GF-D8 (cell line): ENCODE measurements at regions not wholly inside any gene's neighbourhood (a gene's known extent, or its start where the extent isn't known, plus 50 kb on each side); places are given as distances from the start of the nearest gene placed in this dataset.

Experiments
- DNase-seq: peaks from one replicate; lab custom pipeline; 2025; lab: John Stamatoyannopoulos, UW

DNA sequence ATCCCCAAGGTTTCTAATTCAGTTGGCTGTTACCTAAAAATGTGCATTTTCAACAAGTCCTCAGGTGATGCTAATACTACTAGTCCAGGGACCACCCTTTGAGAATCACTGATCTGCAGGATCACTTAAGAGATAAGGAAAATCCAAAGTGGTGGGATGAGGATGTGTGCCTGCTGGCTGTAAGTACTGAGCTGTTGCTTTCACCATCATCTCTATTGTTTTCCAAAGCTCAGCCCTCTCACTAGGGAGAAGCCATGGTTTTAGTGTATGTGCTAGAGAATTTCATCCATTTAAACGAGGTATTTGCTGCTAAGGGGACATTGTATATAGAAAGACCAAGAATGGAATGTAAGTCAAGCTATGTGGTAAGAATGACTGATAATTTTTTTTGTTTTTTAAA, 202.3 kb downstream of the KIF21A start:
- DNase-seq = no peak

DNA sequence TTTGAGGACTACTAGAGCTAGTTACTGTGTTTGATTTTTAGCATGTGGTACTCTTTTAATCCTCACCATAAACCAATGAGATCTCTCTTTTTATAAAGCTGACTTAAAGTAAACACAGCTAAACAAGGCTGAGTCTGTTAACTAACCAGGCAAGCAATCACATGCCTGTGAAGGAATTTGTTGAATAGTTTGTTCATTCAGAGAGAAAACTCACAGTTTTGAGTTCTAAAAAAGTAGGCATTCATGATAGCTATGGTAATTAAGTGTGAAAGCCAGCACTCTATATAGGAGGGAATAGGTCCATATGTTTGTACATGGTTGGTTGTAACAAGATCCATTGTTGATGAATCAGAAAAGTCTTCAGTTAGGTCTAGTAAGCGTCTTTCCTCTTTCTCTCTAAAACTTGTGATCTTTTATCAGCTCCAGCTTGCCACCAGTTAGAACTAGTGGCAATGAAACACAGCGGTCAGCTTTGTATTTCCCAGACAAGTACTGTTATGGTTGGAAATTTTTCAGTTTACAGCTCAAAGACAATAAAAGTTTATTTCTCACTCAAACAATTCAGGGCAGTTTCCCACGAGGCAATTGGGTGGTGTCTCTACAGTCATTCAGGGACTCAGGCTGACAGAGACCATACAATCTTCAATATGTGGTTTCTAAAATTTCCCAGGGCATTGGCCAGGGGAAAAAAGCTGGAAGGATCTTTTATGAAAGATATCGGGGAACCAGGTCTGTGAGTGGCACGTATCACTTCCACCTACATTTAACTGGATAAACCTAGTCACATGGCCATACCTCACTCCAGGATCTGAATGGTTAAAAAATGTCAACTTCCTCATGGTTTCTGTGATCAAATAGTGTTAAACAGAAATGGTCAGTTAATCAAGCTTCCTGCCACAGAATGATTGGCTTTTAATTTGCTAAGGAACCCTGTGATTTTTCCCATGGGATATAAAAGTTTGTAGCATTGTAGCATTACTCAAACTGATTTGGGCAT, 203.1 kb downstream of the KIF21A start:
- no peak for DNase-seq

DNA sequence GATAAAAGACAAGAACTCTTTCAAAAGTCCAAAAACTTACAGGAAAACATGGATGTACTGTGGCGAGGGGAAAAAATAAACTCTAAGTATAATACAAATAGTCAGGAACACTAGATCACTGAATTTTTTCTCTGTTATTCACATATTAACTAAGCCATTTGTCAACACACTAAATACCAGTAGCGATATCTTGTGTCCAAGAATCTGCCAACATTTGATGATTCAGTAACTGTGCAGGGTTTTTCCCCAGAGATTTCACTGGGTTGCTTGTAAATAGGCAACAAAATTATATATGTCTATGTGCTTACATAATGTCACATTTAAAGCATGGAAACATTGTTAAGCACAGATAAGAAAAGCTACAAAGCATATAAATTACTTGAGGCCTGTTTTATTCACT, 205.9 kb downstream of the KIF21A start:
- DNase-seq = no peak

DNA sequence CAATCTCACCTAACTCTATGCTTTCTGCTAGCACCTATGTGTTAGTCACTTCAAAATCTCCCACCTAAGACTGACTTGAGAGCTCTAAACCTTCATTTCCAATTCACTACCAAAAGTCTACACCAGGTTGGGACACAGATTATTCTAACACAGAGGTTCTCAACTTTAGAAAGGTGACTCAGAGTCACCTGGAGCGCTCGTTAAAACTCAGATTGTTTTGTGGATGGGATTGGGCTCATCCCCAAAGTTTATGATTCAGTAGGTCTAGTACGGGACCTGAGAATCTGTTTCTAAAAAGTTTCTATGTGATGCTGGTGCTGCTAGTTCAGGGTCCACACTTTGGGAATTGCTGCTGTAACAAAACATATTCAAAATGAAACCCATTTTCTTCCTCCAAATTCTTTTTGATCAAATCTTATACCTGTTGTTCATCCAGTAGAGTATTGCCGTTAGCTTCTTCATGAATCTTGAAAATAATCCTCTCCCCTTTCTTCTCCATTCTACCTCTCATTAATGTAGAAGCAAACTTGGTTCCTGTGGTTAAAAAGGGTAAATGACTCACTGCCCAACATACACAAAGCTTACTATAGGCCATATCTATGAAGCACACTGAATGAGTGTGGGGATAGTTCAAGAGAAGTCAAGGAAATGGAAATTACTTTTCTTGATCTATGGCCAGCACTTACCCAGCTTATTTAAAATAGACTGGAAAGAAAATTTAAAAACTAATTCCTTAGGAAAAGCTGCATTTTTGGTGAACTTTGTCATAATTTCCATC, 206.7 kb downstream of the KIF21A start:
- DNase-seq = no peak

DNA sequence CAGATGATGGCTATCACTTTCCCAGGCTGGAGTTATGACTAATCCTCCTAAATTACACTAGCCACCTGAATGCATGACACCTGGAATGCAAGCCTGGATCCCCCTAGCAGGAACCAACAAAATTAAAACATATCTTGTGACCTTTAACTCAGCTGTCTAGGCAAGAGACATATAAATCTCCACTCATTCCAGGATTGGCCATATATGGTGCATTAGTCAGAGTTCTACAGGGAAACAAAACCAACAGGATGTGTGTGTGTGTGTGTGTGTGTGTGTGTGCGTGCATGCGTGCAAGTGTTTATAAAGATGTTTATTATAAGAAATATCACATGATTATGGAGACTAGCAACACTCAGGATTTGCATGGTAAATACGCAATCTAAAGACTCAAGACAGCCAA, 212.8 kb downstream of the KIF21A start:
- no peak for DNase-seq

DNA sequence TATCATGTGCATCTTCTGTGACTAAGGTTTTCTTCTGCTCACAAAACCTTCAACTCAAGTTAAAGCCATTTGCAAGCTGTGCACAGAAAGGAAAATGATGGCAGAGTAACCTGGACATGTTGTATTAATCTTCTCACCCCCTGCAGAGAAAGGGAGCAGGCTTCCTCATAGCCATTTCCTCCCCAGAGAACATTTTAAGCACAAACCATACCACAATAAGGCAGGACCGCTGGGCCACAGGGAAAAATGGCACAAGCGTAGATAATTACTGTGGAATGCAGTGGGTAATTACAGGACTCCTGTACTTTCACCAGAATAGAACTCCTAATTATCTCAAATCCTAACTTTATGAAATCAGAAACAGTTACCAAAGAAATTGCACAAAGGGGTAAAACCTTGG, 215.7 kb downstream of the KIF21A start:
- no peak for DNase-seq

DNA sequence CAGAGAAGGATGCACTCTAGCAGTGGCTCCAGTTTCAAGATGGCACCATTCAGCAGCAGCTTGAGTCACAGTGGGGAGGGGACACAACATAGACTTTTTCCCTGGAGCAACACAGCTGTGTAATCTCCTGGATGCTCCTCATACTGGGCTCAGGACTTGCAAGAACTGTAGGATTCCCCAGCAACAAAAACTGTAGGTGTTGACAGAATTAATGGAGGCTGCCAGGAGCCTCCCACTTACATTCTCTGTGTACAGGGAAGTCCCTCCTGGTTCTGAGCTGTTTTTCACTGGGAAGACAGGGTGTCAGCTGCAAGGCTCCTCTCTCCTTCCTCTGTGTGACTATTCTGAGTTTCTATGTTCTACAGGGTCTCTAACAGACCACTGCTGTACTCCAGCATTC, 217.9 kb downstream of the KIF21A start:
- no peak for DNase-seq

DNA sequence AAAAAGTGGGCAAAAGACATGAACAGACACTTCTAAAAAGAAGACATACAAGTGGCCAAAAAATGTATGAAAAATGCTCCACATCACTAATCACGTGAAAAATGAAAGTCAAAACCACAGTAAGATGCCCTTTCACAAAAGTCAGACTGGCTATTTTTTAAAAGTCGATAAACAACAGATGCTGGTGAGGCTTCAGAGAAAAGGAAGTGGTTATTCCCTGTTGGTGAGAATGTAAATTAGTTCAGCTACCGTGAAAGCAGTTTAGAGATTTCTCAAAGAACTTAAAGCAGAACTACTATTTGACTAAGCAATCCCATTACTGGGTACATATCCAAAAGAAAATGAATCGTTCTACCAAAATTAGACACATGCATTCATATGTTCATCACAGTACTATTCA, 237.0 kb downstream of the KIF21A start:
- DNase-seq = no peak

DNA sequence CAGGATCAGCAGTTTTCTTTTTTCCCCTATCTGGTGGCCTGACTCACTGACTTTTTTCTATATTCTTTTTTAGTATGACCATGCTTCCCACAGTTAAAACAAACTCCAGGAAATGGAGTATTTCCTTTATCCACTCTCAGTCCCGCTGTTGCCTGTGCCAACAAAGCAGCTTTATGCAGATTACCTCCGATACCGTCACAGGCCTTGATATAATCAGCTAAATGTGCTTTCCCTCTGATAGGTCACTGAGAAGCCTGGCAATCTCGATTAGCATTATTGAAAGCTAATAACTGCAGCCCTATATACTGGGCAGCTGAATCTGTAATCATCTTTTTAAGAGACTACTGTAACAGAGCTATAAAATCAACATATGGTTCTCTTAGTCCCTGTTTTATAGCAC, 243.6 kb downstream of the KIF21A start:
- no peak for DNase-seq

DNA sequence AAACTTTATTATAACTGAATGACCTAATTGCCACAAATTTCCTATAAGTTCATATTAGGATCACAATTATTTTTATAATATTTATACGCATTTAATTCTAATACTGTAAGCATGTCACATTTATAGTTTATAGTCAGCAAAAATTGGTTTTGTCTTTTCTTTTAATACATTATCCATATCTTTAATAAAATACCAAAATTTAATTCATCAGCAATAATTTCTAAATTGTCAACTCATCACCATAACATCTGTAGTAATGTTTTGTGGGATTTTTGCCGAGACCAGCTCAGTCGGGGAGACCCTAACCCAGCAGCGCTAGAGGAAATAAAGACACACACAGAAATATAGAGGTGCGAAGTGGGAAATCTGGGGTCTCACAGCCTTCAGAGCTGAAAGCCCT, 254.2 kb downstream of the KIF21A start:
- no peak for DNase-seq

DNA sequence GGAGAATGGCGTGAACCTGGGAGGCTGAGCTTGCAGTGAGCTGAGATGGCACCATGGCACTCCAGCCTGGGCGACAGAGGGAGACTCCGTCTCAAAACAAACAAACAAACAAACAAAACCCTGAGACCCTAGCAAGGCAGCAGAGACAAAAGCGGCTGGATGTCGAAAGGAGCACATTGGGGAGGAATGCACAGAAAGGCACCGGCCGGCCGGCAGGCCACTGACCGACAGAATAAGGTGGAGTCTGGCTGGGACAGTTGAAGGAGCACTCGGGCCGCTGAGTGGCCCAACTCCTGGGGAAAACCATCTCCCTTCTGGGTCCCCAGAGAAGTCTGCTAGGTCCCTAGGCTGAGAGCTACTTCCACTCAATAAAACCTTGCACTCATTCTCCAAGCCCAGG, 256.2 kb downstream of the KIF21A start:
- no peak for DNase-seq

DNA sequence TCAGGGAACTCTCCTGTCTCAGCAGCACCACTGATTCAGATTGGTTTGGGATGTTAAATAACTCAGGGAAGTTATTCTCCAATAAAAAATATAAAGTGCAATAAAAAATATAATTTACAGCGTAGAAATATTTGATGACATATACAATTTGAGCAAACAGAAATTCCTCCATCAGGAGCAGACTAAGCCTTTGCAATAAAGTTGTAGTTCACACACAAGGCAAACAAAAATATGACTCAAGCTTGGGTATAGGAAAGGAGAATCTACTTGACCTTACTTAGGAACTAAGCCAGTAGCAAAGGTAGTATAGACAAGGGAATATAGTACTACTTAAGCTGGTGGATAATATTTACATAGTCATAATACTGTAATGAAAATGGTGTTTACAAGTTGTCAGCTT, 264.1 kb downstream of the KIF21A start:
- no peak for DNase-seq

DNA sequence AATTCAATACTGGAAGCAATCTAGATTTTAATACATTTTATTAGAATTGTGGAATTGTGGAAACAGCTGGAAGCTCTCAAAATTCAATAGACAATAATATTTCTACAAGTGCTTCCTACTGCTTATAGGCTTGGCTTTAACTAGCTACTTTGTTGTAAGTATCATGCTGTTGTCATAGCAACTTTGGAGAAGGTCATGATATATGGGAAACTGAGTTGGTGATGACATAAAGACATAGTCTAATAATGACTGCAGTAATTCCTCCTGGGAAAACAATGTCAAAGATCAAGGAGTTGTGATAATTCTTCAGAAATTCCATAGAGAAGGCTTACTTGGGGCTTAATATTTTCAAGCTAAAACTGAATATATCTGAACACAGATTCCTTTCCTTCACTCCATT, 266.6 kb downstream of the KIF21A start:
- no peak for DNase-seq

DNA sequence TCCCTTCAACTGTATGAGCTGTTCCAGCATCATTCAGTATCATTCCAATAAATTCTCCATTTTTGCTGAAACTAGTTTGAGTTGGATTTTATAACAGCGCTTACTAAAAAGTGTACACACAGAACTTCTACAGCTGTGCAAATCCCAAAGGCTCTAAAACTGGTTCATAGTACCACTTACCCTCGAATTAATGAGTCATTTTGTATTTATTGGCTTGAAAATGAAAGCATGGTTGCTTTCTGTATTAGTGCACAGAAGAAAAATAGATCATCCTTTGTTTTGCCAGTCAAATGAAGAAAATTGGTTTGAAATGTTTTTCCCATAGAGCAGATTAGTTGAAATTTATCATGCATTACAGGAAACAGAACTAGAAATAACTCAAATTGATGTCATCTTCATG, 268.3 kb upstream of the CPNE8 start:
- DNase-seq = no peak

DNA sequence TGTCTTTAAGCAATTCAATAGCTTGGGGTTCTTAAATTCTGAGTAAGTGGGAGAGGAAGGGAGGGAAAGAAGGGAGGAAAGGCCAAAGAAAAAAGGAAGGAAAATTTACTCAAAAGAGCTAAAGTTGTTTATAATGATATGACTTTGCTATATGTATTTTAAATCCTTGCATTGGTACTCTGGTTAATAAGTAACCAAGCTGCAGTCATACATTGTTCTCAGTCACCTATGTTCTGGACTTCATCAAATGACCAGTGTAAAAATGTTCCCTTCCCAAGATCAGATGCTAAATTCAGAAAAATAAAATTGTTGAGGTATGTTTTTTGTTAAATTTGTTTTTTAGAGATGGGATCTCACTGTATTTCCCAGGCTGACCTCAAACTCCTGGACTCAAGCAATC, 259.9 kb upstream of the CPNE8 start:
- DNase-seq = no peak

DNA sequence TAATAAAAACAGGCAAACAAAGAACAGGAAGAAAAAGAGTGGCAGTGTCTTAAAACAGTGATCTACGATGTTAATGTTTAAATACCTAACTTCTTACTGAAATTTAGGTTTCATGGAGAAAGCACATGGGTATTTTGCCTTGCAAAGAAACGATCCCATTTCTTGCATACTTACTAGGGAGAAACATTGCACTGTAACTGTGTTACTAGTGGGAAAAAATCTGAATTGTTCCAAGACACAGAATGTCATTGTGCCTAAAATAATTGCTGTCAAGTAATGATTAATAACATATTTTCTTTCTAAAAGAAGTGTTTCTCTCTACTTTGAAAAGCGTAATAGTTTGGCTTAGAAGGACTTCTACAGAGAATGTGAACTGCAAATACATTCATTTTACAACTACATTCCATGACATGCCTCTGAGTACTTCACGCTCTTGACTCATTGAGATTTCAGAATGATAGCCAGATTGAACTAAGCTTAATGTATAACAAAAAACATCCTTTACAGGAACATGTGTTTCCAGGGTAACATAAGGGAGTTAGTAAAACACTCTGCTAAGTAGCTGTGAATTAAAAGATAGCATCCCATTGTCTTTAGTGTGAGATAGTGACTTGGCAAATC, 256.2 kb upstream of the CPNE8 start:
- DNase-seq = no peak

DNA sequence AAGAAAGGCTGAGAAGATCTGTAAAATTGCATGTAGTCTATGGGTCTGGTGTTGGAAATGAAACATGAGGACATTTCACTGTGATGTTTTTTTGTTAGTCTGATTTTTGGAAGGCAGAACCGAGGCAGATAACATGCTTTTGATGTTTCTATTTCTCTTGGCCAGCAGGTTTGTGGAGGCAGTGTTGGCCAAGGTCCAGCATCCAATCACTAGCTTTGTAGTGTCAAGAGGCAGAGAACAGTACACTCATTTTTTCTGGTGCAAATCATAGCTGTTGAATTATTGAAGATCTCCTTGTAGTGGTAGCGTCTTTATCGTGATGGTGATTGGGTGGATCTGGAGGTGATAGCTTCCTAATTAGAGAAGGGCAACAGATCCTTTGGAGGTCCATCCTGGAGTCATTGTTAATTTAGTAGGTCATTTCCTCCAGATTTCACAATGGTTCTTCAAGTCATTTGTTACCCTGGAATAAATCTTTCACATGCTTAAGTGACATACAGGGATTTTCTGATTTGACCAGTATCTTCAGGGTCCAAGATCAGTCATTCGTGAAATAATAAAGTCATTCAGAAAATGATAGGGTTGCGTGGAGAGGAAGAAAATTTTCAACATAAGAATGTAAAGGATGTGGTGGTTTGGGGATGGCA, 252.4 kb upstream of the CPNE8 start:
- DNase-seq = no peak

DNA sequence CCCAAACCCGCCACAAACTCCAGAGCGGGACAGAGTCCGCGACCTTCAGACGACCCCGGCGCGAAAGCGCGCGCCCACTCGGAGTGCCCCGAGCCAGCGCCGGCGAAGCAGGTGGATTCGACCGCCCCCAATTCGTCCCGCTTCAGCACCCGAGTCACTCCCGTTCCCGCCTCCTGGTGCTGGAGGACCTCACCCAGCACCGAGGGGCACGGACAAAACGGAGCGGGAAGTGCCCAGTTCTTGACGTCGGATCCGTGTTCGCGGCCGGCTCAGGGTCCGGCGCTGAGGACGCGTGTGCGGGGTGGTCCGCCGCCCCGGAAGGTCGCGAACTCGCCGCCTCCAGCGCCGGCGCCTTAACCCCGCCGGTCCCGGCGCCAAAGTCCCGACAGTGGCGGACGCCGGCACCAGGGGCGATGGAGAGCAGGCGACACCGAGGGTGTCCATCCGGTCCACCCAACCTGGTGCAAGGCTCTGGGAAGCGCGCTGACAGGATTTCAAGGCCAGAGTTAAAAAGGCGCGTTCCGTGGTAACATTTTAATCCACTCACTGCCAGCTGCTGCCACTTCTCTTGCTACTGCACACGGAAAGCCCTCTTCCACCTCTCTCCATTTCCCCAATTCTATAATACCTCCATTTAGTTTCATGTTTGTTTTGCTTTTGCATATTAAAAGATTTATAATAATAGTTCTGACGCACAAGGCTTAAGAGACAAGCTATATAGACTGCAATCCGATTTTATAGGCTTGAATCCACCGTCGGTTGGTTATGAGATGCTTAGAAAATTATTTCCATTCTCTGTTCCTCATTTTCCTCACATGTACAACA, 240.0 kb upstream of the CPNE8 start:
- no peak for DNase-seq

DNA sequence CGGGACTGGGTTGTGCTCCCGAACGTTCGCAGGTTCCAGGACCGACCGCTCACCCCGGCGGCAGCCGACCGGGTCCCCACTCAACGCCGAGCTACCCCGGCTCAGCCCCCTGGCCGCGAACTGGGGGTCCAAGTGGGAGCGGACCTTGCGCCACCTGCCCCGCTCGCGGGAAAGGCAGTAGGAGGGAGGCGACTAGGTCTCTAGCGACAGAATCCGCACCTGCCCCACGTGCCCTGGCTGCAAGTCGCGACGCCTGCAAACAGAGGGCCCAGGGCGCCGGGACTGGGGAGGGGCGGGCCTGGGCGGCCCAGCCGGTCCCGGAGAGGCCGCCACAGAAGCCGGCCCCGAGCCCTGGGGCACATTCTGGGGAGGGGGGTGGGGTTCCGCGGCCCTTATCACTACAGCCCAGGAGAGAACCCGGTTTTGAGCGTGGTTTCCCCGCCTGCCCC, 239.2 kb upstream of the CPNE8 start:
- no peak for DNase-seq

DNA sequence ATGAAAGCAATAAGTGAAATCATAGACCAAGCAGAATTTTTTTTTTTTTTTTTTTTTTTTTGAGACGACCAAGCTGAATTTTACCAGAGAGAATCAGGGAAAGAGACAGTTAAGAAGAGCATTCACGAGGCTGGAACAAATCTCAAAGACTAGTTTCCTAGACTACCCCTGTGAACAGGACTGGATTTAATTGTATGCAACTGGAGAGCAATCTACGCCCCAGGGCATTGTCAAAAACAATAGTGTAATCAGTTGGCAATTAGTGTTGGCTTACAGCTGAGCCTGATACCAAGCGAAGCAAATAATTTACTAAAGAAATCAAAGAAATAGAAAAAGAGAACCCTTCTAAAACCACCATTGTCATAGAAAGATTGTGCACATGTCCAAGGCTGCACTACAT, 232.9 kb upstream of the CPNE8 start:
- no peak for DNase-seq

DNA sequence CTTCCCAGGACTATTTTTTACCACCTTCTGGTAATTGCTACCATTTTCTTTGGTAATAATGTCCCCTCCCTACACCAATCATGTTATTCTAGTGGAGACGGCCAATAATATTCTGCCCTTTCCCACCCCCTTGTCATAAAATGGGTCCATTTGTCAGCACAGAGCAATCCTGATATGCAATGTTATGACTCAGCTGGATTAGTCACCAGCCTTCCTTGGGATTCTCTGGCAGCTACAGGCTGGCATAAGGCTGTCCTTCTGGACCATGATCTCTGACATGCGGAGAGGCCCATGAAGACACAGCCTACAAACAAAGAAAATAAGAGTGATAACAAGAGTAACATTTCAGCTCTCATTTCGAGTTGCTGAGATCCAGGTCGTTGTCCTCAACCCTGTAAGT, 222.0 kb upstream of the CPNE8 start:
- no peak for DNase-seq
